Hepatocyte (in vitro differentiated cells): ENCODE measurements at regions not wholly inside any gene's neighbourhood (a gene's known extent, or its start where the extent isn't known, plus 50 kb on each side); places are given as distances from the start of the nearest gene placed in this dataset.

Experiments
- DNase-seq: peaks from one replicate; pipeline ENCODE4 v3.0.0-alpha.2; 2016; ENCODE audit warnings: low spot score
- H2AFZ ChIP-seq: fragments of 200-600 bp; sonication (generic); 2 replicates; pipeline ENCODE4 v1.6.0; 2016; ENCODE audit warnings: antibody characterized with exemption, mild to moderate bottlenecking
- H3K27ac ChIP-seq: fragments of 200-600 bp; sonication (generic); 2 replicates; pipeline ENCODE4 v1.5.1; 2016; ENCODE audit warnings: mild to moderate bottlenecking
- H3K27me3 ChIP-seq: fragments of 200-600 bp; sonication (generic); 2 replicates; pipeline ENCODE4 v1.6.1; 2016
- H3K36me3 ChIP-seq: fragments of 200-600 bp; sonication (generic); replicated peaks from 2 replicates; pipeline ENCODE4 v1.5.1; 2016; ENCODE audit warnings: low read depth; ENCODE audit not compliant: insufficient read depth
- H3K4me1 ChIP-seq: fragments of 200-600 bp; sonication (generic); 2 replicates; pipeline ENCODE4 v1.5.1; 2016; ENCODE audit warnings: mild to moderate bottlenecking, moderate library complexity; ENCODE audit not compliant: insufficient read depth
- H3K4me2 ChIP-seq: fragments of 200-600 bp; sonication (generic); 2 replicates; pipeline ENCODE4 v1.6.0; 2016
- H3K4me3 ChIP-seq: fragments of 200-600 bp; sonication (generic); 2 replicates; pipeline ENCODE4 v1.5.1; 2016; ENCODE audit warnings: mild to moderate bottlenecking
- H3K79me2 ChIP-seq: fragments of 200-600 bp; sonication (generic); 2 replicates; pipeline ENCODE4 v1.6.0; 2017; ENCODE audit warnings: mild to moderate bottlenecking
- H3K9me2 ChIP-seq: fragments of 200-600 bp; sonication (generic); replicated peaks from 2 replicates; pipeline ENCODE4 v1.6.0; 2017; ENCODE audit warnings: mild to moderate bottlenecking; ENCODE audit not compliant: insufficient read depth
- H3K9me3 ChIP-seq: fragments of 200-600 bp; sonication (generic); 2 replicates; pipeline ENCODE4 v1.5.1; 2016; ENCODE audit warnings: low read depth, mild to moderate bottlenecking
- H4K20me1 ChIP-seq: fragments of 200-600 bp; sonication (generic); 2 replicates; pipeline ENCODE4 v1.6.0; 2016; ENCODE audit warnings: mild to moderate bottlenecking; ENCODE audit not compliant: insufficient read depth, poor library complexity, severe bottlenecking
- EZH2 ChIP-seq: fragments of 200-600 bp; sonication (generic); IDR thresholded peaks from 2 replicates; pipeline ENCODE4 v1.6.1; 2016; ENCODE audit warnings: antibody characterized with exemption, mild to moderate bottlenecking, borderline replicate concordance
- EZH2phosphoT487 ChIP-seq: fragments of 200-600 bp; sonication (generic); IDR thresholded peaks from one replicate; pipeline ENCODE4 v1.6.1; 2018; ENCODE audit warnings: antibody characterized with exemption, mild to moderate bottlenecking, low read depth, moderate library complexity; ENCODE audit not compliant: unreplicated experiment, severe bottlenecking
- WGBS: methylation state at CpG from one replicate; pipeline ENCODE4 v1.1.6; 2016; ENCODE audit warnings: low lambda C conversion rate; ENCODE audit errors: missing lambda C conversion rate; 5-methylcytosine and 5-hydroxymethylcytosine counted together
- TF ChIP-seq, protein P1 (sequence below): fragments of 200-600 bp; sonication (generic); IDR thresholded peaks from 2 replicates; pipeline ENCODE4 v1.5.1; 2016; ENCODE audit warnings: antibody characterized with exemption, mild to moderate bottlenecking; ENCODE audit not compliant: poor library complexity

DNA sequence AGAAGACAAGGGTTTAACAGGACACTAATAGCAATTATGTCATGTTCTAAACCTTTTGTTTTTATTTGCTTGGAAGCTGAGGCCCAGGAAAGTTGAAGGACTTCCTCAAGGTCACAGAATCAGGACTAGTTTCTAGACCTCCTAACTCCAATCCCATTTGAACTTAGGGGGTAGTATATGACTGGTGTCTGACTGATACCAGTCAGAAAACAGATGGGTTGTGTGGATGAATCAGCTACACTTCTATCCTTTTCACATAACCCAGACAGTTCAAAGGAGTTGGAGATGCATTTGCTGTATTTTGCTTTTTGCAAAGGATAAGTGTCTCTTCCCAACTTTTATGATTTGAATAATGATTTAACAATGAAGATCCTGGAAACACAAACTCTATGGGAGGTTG is 322.5 kb downstream of the HLX start:
- H3K4me3 ChIP-seq: no peak overlapping the region
- no peak overlapping the region for H3K27ac ChIP-seq
- no peaks in the 10 kb centered on the region for H3K36me3 ChIP-seq
- no peaks in the 10 kb centered on the region for H3K27me3 ChIP-seq
- TF ChIP-seq EZH2phosphoT487 (no peak), EZH2 (no peak)
- H4K20me1 ChIP-seq: no peaks in the 10 kb centered on the region
- H3K4me1 ChIP-seq: no peaks in the 10 kb centered on the region
- no peaks in the 10 kb centered on the region for H3K9me2 ChIP-seq
- no peaks in the 10 kb centered on the region for H3K9me3 ChIP-seq
- DNase-seq: no peak
- H2AFZ ChIP-seq: no peak overlapping the region
- H3K79me2 ChIP-seq: no peaks in the 10 kb centered on the region
- no peak overlapping the region for H3K4me2 ChIP-seq

DNA sequence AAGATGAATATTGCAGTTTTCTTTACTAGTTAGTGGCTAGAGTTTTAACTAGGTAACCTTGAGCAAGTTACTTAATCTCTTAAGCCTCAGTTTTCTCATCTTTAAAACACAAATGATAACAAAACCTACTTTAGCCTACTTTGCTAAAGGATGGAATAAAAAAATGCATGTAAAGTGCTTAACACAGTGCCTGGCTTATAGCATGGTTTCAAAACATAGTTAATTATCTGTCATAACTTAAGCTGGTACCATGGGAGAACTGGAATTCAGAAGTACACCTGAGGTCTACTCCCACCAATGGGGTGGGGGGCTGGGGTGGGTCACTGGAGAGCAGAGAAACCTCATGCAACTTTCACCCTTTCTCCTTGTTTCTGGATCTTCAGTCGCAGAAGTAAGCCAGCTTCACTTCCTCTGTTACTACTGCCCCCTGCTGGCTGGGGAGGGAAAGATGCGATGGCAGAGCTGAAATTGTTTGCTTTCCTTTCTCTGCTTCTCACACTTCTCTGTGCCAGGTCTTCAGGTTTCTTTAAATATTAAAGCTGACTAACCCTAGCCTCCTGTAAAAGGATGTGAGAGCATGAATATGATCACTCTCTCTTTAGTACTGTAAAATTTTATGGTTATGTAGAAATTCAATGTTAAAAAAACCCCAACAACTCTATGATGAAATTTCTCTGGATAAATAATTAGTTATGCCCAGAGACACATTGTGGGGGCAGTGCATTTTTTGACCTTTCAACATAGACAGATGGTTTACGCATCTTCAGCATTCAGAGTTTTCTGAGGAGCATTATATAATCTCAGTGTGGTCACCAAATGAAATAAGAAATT is 324.2 kb downstream of the HLX start:
- peak; percentile 84 for DNase-seq
- 31% methylated on average over 3 of the region's 3 CpGs for WGBS
- Histone ChIP-seq H3K4me2 (no peak overlapping the region), H3K9me2 (no peaks in the 10 kb centered on the region), H4K20me1 (no peaks in the 10 kb centered on the region), H3K36me3 (no peaks in the 10 kb centered on the region), H3K27ac (no peak overlapping the region), H3K4me1 (no peaks in the 10 kb centered on the region), H3K79me2 (no peaks in the 10 kb centered on the region), H3K27me3 (no peaks in the 10 kb centered on the region), H3K9me3 (no peaks in the 10 kb centered on the region), H2AFZ (no peak overlapping the region), H3K4me3 (no peak overlapping the region)
- TF ChIP-seq EZH2 (no peak), EZH2phosphoT487 (no peak)
- TF ChIP-seq, protein P1, sequence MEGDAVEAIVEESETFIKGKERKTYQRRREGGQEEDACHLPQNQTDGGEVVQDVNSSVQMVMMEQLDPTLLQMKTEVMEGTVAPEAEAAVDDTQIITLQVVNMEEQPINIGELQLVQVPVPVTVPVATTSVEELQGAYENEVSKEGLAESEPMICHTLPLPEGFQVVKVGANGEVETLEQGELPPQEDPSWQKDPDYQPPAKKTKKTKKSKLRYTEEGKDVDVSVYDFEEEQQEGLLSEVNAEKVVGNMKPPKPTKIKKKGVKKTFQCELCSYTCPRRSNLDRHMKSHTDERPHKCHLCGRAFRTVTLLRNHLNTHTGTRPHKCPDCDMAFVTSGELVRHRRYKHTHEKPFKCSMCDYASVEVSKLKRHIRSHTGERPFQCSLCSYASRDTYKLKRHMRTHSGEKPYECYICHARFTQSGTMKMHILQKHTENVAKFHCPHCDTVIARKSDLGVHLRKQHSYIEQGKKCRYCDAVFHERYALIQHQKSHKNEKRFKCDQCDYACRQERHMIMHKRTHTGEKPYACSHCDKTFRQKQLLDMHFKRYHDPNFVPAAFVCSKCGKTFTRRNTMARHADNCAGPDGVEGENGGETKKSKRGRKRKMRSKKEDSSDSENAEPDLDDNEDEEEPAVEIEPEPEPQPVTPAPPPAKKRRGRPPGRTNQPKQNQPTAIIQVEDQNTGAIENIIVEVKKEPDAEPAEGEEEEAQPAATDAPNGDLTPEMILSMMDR: peak; percentile 78

DNA sequence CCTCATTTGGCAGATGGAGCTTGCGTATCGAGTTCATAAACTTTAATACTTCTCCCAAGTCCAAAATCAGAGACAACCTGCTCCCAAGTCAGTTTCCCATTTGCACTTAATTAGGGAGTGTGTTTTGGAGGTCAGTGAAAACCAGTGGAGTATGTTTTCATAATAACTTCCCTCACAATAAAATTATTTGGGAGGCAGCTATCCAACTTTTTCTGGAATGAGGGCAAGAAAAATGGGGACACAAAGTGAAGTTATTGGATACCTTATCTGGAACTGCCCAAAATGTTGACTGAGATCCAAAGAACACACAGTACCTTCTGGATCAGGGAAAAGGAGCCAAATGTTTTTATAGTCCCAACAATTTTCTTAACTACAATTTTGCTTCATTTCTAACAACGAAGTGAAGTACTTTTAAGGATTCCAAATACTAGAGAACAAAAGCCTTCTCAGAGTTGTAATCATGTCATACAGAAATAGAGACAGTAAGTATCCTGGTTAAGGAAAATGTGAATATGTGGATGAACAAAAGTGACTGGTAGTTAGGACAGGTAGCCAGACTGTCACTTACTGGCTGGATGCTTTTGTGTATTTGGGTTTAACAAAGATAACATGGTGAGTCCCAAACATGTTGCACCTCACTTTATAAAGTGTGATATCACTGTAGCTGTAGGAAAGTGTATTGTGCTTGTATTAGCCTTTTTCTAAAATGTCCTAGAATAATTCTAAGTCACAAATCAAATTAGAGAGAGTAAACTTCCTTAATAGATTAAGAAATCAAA is 325.0 kb downstream of the HLX start:
- H3K4me1 ChIP-seq: no peaks in the 10 kb centered on the region
- DNase-seq: no peak
- H3K4me2 ChIP-seq: no peak overlapping the region
- 80% methylated on average over 3 of the region's 3 CpGs for WGBS
- H3K4me3 ChIP-seq: no peak overlapping the region
- no peaks in the 10 kb centered on the region for H3K36me3 ChIP-seq
- H3K27ac ChIP-seq: no peak overlapping the region
- no peak overlapping the region for H2AFZ ChIP-seq
- H3K9me3 ChIP-seq: no peaks in the 10 kb centered on the region
- H3K27me3 ChIP-seq: no peaks in the 10 kb centered on the region
- TF ChIP-seq, protein P1: no peak
- no peaks in the 10 kb centered on the region for H3K79me2 ChIP-seq
- no peaks in the 10 kb centered on the region for H4K20me1 ChIP-seq
- no peaks in the 10 kb centered on the region for H3K9me2 ChIP-seq

DNA sequence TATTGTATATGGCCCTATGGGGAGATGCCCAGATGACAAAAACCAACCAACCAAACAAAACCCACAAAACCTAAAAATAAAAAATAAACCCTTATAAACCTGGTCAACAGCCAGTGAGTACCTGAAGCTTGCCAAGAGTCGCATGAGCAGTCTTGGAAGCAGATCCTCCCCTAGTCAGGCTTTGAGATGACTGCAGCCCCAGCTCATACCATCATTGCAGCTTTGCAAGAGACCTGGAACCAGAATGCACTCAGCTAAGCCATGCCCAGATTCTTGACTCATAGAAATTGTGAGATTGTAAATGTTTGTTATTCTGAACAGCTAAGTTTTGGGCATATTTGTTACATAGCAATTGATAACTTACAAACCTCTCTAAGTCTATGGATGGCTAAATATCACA is 326.8 kb downstream of the HLX start:
- H3K36me3 ChIP-seq: no peaks in the 10 kb centered on the region
- DNase-seq: no peak
- H3K4me3 ChIP-seq: no peak overlapping the region
- WGBS: 89% methylated on average over 1 of the region's 1 CpG
- no peaks in the 10 kb centered on the region for H3K79me2 ChIP-seq
- H3K27ac ChIP-seq: no peak overlapping the region
- H3K4me1 ChIP-seq: no peaks in the 10 kb centered on the region
- no peak overlapping the region for H3K4me2 ChIP-seq
- TF ChIP-seq EZH2: no peak
- TF ChIP-seq, protein P1: no peak
- no peak for TF ChIP-seq EZH2phosphoT487
- no peak overlapping the region for H2AFZ ChIP-seq
- H3K27me3 ChIP-seq: no peaks in the 10 kb centered on the region
- no peaks in the 10 kb centered on the region for H4K20me1 ChIP-seq
- no peaks in the 10 kb centered on the region for H3K9me2 ChIP-seq
- no peaks in the 10 kb centered on the region for H3K9me3 ChIP-seq
